HEK293T (cell line): ENCODE measurements at regions not wholly inside any gene's neighbourhood (a gene's known extent, or its start where the extent isn't known, plus 50 kb on each side); places are given as distances from the start of the nearest gene placed in this dataset.

Experiments
- ARNT ChIP-seq: fragments of 450-650 bp; IDR thresholded peaks from 2 replicates; pipeline ENCODE4 v1.6.1; 2017; ENCODE audit warnings: mild to moderate bottlenecking
- BHLHE40 ChIP-seq: fragments of 450-650 bp; IDR thresholded peaks from 2 replicates; pipeline ENCODE4 v1.6.1; 2016; ENCODE audit warnings: mild to moderate bottlenecking, moderate library complexity, borderline replicate concordance
- FOXA1 ChIP-seq: fragments of 450-650 bp; IDR thresholded peaks from 2 replicates; pipeline ENCODE4 v1.6.1; 2016; ENCODE audit warnings: mild to moderate bottlenecking
- FOXK2 ChIP-seq: fragments of 450-650 bp; IDR thresholded peaks from 2 replicates; pipeline ENCODE4 v1.6.1; 2016; ENCODE audit warnings: mild to moderate bottlenecking
- FOXM1 ChIP-seq: fragments of 450-650 bp; IDR thresholded peaks from 2 replicates; pipeline ENCODE4 v1.6.1; 2017; ENCODE audit warnings: mild to moderate bottlenecking, borderline replicate concordance
- SP1 ChIP-seq: fragments of 450-650 bp; IDR thresholded peaks from 2 replicates; pipeline ENCODE4 v1.6.1; 2017
- TARDBP ChIP-seq: fragments of 450-650 bp; IDR thresholded peaks from 2 replicates; pipeline ENCODE4 v1.6.1; 2016
- ZNF384 ChIP-seq: fragments of 450-650 bp; IDR thresholded peaks from 2 replicates; pipeline ENCODE4 v1.6.1; 2016
- TF ChIP-seq, protein P1 (sequence below): fragments of 450-650 bp; IDR thresholded peaks from 2 replicates; pipeline ENCODE4 v1.6.1; 2016

DNA sequence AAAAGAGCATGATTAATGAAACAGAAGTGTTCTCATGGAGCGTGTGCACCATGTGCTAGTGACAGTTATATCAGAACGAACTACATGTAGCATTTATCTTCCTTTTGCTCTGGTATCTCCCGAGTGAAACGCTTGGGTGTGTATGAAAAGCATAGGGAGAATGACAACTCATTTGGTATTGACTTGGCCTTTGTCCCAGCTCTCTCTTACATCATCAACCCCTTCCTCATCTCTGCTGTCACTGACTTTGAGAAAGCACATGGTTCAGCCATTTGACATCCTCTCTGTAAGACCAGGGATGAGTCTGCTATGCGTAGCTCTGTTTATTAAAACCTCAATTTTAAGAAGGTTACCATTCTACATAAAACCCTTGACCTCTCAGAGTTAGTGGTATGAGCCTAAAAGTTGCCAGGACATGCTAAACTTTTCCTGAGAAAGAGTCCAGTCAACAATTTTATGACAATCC is 201.0 kb downstream of the NRIP1 start:
- TF ChIP-seq SP1 (no peak), FOXK2 (no peak), FOXM1 (no peak), BHLHE40 (no peak), TARDBP (no peak), ZNF384 (no peak), ARNT (no peak), FOXA1 (no peak)
- TF ChIP-seq, protein P1, sequence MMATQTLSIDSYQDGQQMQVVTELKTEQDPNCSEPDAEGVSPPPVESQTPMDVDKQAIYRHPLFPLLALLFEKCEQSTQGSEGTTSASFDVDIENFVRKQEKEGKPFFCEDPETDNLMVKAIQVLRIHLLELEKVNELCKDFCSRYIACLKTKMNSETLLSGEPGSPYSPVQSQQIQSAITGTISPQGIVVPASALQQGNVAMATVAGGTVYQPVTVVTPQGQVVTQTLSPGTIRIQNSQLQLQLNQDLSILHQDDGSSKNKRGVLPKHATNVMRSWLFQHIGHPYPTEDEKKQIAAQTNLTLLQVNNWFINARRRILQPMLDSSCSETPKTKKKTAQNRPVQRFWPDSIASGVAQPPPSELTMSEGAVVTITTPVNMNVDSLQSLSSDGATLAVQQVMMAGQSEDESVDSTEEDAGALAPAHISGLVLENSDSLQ: no peak
